H7 (cell line): ENCODE measurements at regions not wholly inside any gene's neighbourhood (a gene's known extent, or its start where the extent isn't known, plus 50 kb on each side); places are given as distances from the start of the nearest gene placed in this dataset.
"Not testable (repeated sequence)": the region's sequence is repeated elsewhere in the genome, so short reads cannot be mapped to it uniquely, and the experiment has no call there.

ENCODE experiments used
- DNase-seq: peaks from one replicate; pipeline ENCODE4 v3.0.0; 2012
- H3K27me3 ChIP-seq: 2 replicates; pipeline ENCODE4 v1.6.0; 2011; ENCODE audit warnings: mild to moderate bottlenecking, low read length; ENCODE audit not compliant: control insufficient read depth, insufficient read depth
- H3K36me3 ChIP-seq: replicated peaks from 2 replicates; pipeline ENCODE4 v1.5.1; 2011; ENCODE audit warnings: low read length; ENCODE audit not compliant: control insufficient read depth, insufficient read depth
- H3K4me3 ChIP-seq: 2 replicates; pipeline ENCODE4 v1.5.1; 2011; ENCODE audit warnings: low read depth, mild to moderate bottlenecking, control low read depth, low read length, moderate library complexity; ENCODE audit not compliant: insufficient read depth

DNA sequence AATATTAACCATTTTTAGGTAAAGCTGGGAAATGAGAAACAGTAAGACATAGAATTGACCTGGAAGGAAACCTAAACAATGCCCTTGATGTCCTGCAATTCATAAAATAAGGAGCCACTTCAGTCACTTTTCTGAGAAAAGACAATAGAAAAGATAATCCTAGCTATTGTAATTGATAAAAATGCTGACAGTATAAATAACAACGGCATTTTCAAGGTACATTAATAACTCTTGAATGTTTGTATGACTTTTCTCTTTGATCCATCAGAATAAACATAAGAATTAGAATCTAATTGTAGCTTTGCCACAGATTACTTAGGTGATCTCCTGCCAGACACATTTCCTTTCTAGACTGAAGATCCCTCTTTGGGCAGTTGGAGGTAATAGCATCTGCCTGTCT lies 719.5 kb downstream of the SLC4A3 start:
- no peak overlapping the region for H3K4me3 ChIP-seq
- H3K27me3 ChIP-seq, result no peaks in the 10 kb centered on the region
- no peaks in the 10 kb centered on the region for H3K36me3 ChIP-seq
- no peak for DNase-seq

DNA sequence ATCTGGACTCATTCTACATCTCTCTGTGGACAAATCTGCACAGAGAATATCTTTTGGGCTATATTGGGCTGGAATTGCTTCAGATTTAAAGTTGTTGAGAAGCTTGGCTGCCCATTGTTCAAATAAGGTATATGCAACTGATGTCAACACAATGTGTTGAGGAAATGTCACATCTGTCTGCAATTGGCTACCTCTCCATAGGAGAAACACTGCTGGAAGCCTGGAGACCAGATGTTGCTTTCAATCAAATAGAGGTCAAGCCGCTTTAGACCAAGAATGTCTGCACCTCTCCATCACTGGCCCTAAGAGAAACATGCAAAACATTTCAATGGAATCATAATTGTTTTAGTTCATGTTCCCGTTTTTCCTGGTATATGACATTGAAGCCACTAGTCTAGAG lies 720.2 kb downstream of the SLC4A3 start:
- no peaks in the 10 kb centered on the region for H3K36me3 ChIP-seq
- H3K27me3 ChIP-seq, result no peaks in the 10 kb centered on the region
- no peak for DNase-seq
- H3K4me3 ChIP-seq, result no peak overlapping the region

DNA sequence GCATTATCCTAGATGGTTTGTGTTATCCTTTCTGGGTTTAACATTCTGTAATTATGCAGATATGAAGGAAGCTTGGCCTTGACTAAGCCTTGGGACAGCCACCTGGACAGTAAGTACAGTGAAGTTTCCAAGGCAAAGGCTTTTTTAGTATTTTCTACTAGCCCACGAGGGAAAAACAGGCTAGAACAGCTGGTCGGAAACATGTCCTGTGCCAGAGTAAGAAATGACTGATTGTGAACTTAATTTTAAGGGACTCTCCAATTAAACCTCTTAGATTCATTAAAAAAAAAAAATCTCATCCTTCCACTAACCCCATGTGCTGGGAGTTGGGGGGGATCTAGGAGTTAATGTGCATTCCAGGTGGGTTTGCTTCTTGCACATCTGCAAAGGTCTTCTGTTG lies 720.8 kb downstream of the SLC4A3 start:
- no peaks in the 10 kb centered on the region for H3K27me3 ChIP-seq
- no peak for DNase-seq
- H3K4me3 ChIP-seq, result no peak overlapping the region
- no peaks in the 10 kb centered on the region for H3K36me3 ChIP-seq

DNA sequence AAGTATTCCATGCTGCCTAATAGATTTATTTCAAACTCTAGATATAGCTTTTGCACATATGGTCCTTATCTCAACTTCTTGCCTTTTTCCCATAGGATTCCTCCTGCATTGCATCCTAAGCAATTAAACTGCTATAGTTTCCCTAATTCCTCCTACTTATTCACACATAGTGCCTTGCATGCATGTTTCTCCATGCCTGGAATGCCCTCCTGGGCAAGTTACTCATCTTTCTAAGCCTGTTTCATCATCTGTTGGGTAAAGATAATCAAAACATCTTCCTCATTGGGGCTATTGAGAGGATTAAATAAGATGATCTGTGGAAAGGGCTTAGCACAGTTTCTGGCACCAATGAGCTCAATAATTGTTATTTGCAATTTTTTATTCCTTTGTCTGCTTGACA lies 726.5 kb downstream of the SLC4A3 start:
- DNase-seq, result no peak
- H3K4me3 ChIP-seq, result no peak overlapping the region

DNA sequence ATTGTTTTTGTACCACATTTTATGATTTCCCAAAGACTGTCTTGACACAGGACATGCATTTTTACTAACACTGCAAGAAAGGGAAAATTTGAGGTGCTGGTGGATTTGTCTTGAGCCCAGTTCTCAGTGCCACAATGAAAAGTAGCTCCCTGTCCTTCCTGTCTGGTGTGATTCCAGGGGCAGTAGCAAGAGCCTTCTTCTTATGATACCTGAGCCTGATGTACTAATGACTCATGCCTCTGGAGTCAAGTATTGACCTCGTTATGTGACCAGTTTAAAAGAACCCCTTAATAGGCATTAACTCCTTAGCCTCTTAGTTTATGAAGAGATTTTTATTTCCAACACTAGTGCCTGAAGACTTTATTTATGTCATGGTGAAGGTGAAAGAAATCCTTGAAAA lies 728.6 kb downstream of the SLC4A3 start:
- H3K27me3 ChIP-seq, result no peaks in the 10 kb centered on the region
- DNase-seq, result no peak
- H3K36me3 ChIP-seq, result no peaks in the 10 kb centered on the region
- no peak overlapping the region for H3K4me3 ChIP-seq

More for the DNA sequence above, 726.5 kb downstream of the SLC4A3 start:
- Histone ChIP-seq H3K27me3 (no peaks in the 10 kb centered on the region), H3K36me3 (no peaks in the 10 kb centered on the region)

DNA sequence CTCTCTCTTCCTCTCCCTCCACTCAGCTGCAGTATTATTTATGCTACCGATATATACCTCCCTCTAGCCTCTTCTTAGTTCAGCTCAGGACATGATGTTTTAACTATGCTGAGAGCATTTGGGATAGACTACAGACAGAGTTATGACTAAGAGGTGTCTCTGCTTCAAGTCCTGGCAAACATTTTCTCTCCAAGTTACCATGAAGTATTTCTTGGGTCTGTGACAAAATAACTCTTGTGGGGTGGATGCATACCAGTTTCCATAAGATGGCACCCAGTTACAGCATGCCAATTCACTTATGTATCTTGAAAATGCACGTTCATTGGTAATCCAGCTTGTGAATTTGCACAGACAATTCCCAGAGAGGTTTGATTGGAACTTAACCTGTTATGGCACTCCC lies 737.6 kb downstream of the SLC4A3 start:
- no peak for DNase-seq
- Histone ChIP-seq H3K4me3 (no peak overlapping the region), H3K36me3 (no peaks in the 10 kb centered on the region), H3K27me3 (no peaks in the 10 kb centered on the region)

DNA sequence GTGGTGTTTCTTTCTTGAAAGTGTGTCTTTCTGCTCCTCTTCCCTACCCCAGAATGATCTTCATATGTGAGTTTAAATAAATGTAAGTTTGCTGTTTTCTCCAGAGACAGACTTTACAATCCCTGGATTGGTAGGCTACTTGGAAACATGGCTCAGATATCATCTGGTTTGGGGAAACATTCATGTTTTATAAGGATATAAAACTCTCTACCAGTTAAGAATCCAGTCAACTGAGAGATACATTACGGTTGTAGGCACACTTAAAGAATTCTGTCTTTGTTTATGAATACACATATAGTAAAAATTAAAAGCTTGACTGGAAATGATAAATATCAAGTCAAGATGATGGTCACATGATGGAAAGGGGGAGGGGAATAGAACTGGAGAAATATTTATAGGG lies 739.3 kb downstream of the SLC4A3 start:
- no peak overlapping the region for H3K4me3 ChIP-seq
- H3K27me3 ChIP-seq, result no peaks in the 10 kb centered on the region
- no peaks in the 10 kb centered on the region for H3K36me3 ChIP-seq
- DNase-seq, result no peak

DNA sequence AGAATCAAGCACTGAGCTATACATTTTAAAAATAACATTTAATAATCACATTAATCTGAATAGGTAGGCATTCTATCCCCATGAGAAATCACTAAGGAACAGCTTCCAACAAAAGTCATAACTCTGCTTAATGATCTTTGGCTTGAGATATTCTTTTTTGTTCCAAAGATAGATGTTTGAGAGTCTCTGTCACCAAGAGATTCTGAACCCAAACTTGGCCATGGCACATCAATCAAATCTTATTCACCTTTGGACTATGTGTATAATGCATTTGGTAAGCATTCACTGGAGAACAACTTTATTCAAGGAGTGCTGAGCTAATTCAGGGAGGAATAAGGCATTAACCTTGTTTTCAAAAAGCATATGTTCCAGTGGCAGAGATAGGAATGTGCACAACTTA lies 743.3 kb downstream of the SLC4A3 start:
- H3K36me3 ChIP-seq, result no peaks in the 10 kb centered on the region
- DNase-seq, result no peak
- no peak overlapping the region for H3K4me3 ChIP-seq
- H3K27me3 ChIP-seq, result no peaks in the 10 kb centered on the region

DNA sequence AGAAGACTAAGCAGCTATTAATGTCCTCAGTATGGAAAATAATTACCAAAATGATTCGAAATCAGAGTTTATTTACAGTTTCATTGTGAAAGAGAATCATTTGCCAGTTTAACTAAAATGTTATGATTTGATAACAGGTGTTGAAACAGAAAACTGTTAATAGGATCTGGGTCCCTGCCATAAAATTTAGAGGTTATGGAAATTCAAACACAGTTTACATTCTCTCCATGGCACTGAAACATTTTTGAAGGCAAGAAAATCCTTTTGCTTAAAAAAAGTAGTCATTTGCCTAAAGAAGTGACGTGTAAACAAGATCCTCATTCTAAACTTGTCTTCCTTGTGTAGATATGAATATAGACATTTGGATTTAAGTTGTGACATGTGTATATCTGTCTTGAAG lies 743.8 kb downstream of the SLC4A3 start:
- no peaks in the 10 kb centered on the region for H3K36me3 ChIP-seq
- no peaks in the 10 kb centered on the region for H3K27me3 ChIP-seq
- no peak overlapping the region for H3K4me3 ChIP-seq
- no peak for DNase-seq

DNA sequence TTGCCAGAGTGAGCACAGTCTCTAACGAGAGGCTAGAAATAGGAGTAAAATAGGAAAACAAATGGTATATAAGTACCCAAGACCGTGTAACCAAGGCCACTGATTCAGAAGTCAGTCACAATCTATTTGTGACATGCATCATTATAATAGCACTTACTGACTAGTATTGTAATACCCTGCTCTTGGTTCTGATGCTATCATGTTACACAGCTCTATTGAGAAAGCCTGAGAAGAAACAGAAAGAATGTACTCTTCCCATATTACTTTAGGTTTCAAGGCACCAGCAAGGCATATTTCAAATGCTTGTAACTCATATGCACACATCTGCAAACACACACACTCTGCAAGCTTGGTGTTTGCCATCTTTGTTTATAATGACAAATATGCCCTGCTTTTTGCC lies 746.4 kb downstream of the SLC4A3 start:
- no peak for DNase-seq
- no peaks in the 10 kb centered on the region for H3K27me3 ChIP-seq
- H3K36me3 ChIP-seq, result no peaks in the 10 kb centered on the region
- no peak overlapping the region for H3K4me3 ChIP-seq

DNA sequence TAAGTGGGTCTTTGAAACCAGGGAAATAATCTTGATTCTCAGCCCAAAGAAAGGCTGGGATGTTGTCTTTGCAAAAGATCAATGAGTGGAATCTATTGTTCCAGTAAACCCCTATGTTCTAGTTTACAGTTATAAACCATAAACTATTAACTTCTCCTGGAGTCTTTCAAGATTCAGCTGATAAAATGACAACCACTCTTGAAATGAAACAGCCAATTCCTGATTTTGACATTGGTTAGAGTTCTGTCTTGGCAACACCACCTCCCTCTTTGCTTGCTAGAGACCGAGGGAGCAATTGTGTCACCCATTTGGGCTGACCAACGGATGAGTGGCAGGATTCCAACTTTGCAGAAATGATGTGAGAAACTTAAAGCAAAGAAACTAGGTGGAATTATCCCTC lies 746.9 kb downstream of the SLC4A3 start:
- Histone ChIP-seq H3K4me3 (no peak overlapping the region), H3K36me3 (no peaks in the 10 kb centered on the region), H3K27me3 (no peaks in the 10 kb centered on the region)
- DNase-seq, result no peak

DNA sequence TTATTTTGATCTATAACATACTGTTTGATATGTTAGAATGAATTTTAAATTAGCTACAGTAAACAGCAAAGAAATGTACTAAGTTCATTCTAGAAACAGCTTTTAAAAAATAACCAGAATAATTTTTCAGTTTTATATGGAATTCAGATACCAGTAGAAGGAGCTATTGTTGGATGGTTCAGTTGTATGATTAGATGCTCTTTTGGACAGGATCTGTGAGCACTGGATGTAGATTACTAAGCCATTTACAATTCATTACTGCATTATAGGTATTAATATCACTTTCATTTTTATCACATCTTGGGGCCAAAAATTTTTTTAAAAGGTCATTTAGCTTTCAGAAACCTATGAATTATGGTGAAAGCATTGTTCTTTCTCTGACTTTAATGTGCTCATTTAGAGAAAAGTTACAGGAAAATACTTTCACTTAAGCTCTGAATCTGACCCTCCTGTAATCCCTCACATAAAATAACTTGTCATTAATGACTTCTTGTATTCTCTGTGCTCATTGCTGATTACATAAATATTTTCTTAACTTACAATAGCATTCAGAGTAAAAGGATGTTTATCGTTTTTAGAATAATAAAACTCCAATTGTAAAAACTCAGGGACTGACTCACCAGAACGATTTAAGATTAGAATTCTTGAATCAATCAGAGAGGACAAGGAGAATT lies 750.2 kb downstream of the SLC4A3 start:
- no peaks in the 10 kb centered on the region for H3K27me3 ChIP-seq
- DNase-seq, result no peak
- no peak overlapping the region for H3K4me3 ChIP-seq
- H3K36me3 ChIP-seq, result no peaks in the 10 kb centered on the region

DNA sequence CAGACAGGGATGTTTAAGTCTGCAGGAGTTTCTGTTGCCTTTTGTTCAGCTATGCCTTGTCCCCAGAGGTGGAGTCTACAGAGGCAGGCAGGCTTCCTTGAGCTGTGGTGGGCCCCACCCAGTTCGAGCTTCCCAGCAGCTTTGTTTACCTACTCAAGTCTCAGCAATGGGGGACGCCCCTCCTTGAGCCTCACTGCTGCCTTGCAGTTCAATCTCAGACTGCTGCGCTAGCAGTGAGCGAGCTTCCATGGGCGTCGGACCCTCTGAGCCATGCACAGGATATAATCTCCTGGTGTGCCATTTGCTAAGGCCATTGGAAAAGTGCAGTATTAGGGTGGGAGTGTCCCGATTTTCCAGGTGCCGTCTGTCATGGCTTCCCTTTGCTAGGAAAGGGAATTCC lies 760.3 kb downstream of the SLC4A3 start:
- H3K27me3 ChIP-seq, H3K36me3 ChIP-seq, DNase-seq, H3K4me3 ChIP-seq: not testable (repeated sequence)

DNA sequence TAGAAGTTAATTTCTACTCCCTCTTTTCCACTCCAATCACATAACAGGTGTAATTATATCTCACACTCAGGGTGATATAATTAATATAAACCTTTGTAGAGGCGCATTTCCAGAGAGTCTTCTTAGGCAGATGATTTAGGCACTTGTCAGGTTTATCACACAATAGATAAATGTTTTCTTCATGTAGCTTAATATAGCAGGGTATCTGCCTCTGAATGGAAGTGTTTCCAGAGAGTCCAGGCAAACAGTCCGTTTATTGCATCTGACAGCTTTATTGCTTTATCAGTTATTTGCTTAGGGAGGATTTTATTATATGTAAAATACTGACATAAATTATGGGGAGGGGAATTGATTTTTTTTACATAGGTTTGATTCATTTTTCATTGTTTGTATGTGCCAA lies 766.3 kb downstream of the SLC4A3 start:
- H3K36me3 ChIP-seq, result no peaks in the 10 kb centered on the region
- no peak overlapping the region for H3K4me3 ChIP-seq
- no peak for DNase-seq
- no peaks in the 10 kb centered on the region for H3K27me3 ChIP-seq

DNA sequence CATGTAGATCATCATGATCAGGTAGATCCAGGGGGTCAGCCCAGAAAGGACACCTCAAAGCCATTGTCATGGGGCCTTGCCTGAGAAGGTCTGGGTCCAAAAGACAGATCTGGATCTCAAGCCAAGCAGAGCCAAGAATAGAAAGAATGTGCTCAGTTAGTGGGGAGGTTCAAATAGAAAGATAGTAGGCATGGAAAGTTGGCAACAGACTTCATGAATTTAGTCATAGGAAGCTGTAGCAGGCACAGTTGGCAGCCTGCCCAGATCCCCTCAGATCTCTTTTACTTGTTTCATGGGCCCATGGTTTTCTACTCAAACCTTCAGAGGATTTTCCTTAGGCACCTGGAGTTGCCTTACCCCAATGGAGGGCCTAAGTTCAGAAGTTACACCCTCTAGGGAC lies 767.0 kb downstream of the SLC4A3 start:
- no peaks in the 10 kb centered on the region for H3K36me3 ChIP-seq
- no peak for DNase-seq
- no peaks in the 10 kb centered on the region for H3K27me3 ChIP-seq
- H3K4me3 ChIP-seq, result no peak overlapping the region

DNA sequence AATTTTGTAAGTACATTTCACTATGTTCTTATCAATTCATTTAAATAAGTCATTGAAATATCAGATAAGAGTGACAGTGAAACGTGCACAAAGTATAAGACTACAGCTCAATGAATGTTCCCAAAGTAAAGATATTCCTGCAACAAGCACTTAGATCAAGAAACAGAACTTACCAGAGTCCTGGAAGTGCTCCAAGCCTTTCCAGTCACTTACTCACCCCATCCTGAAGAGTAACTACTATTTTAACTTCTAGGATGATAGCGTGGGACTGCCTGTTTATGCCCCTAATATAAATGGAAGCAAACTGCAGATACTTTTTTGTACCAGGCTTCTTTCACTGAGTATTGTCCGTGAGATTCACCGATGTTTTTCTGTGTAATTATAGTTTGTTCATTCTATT lies 768.9 kb downstream of the SLC4A3 start:
- no peak for DNase-seq
- no peaks in the 10 kb centered on the region for H3K36me3 ChIP-seq
- H3K4me3 ChIP-seq, result no peak overlapping the region
- no peaks in the 10 kb centered on the region for H3K27me3 ChIP-seq
